Activated naive CD8-positive, alpha-beta T cell (primary cell): ENCODE measurements at regions not wholly inside any gene's neighbourhood (a gene's known extent, or its start where the extent isn't known, plus 50 kb on each side); places are given as distances from the start of the nearest gene placed in this dataset.

Source experiments
- H3K27ac Mint-ChIP-seq: one replicate; pipeline ENCODE4 v1.8.0; 2021; ENCODE audit warnings: mixed read lengths
- H3K27me3 Mint-ChIP-seq: one replicate; pipeline ENCODE4 v1.8.0; 2021; ENCODE audit warnings: mixed read lengths
- H3K36me3 Mint-ChIP-seq: one replicate; pipeline ENCODE4 v1.8.0; 2021; ENCODE audit warnings: mixed read lengths
- H3K4me1 Mint-ChIP-seq: one replicate; pipeline ENCODE4 v1.8.0; 2021; ENCODE audit warnings: low read depth, mixed read lengths
- H3K4me3 Mint-ChIP-seq: one replicate; pipeline ENCODE4 v1.8.0; 2021; ENCODE audit warnings: mild to moderate bottlenecking, mixed read lengths
- H3K9me3 Mint-ChIP-seq: one replicate; pipeline ENCODE4 v1.8.0; 2021; ENCODE audit warnings: low read depth, mixed read lengths

DNA sequence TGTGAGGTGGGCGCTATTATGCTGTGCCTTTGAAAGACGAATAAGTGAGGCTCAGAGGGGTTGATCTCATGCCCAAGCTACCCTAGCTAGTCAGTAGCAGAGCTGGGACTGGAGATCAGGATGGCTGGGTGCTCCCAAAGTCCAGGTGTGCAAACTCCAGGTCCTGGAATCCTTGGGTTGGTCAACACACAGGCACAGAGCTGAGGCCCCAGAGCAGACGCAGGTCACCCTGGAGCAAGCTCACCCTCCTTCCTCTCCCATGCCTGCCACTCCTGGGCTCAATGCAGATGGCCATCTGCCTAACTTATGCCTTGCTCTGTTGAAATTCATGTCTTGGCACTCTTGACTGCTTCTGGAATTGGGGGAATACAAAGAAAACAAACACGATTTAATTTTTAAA lies 587.2 kb downstream of the PTPRU start:
- Mint-ChIP-seq H3K9me3 (no peaks in the 10 kb centered on the region), H3K4me3 (no peak overlapping the region), H3K4me1 (no peaks in the 10 kb centered on the region), H3K27me3 (peaks cover 29% of the 10 kb centered on the region), H3K27ac (no peak overlapping the region), H3K36me3 (no peaks in the 10 kb centered on the region)

DNA sequence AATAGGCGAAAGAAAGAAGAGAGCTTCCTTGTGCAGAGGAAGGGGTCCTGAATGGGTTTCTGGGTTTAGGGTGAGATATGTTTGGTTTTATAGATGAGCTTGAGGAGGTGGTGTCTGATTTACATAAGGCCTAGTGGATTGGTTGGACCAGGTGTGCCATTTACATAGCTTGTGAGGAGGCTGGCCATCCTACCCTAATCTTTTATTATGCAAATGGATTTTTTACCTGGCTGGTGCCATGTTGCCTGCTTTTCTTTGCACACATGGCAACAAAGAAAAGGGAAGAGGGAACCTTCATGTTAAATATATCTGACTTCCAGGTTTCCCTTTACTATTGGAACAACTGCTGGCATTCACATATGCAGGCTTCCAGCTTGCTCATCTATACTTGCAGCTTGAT lies 585.3 kb downstream of the PTPRU start:
- H3K4me1 Mint-ChIP-seq, result no peaks in the 10 kb centered on the region
- no peaks in the 10 kb centered on the region for H3K9me3 Mint-ChIP-seq

DNA sequence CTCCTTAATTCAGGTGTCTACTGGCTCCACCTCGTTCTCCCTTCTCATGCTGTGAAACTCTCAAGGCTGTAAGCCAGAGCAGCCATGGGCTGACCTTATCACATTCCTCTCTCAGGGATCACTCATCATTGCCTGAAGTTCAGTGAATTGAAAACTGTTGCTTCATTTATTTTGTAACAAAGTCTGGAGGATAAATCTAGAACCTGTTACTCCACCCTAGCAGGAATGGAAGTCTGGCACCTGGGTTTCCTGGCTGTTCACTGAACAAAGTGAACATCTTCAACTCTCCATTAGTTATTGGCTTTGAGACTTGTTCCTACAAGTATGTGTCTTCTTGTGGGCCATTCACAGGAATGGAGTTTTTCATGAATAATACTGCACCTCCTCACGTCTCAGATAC lies 584.1 kb downstream of the PTPRU start:
- Mint-ChIP-seq H3K4me3 (no peak overlapping the region), H3K9me3 (no peaks in the 10 kb centered on the region), H3K27ac (no peak overlapping the region), H3K4me1 (no peaks in the 10 kb centered on the region), H3K36me3 (no peaks in the 10 kb centered on the region), H3K27me3 (peaks cover 25% of the 10 kb centered on the region)

More for the DNA sequence above, 585.3 kb downstream of the PTPRU start:
- H3K36me3 Mint-ChIP-seq, result no peaks in the 10 kb centered on the region
- peaks cover 25% of the 10 kb centered on the region for H3K27me3 Mint-ChIP-seq
- no peak overlapping the region for H3K4me3 Mint-ChIP-seq
- H3K27ac Mint-ChIP-seq, result no peak overlapping the region

DNA sequence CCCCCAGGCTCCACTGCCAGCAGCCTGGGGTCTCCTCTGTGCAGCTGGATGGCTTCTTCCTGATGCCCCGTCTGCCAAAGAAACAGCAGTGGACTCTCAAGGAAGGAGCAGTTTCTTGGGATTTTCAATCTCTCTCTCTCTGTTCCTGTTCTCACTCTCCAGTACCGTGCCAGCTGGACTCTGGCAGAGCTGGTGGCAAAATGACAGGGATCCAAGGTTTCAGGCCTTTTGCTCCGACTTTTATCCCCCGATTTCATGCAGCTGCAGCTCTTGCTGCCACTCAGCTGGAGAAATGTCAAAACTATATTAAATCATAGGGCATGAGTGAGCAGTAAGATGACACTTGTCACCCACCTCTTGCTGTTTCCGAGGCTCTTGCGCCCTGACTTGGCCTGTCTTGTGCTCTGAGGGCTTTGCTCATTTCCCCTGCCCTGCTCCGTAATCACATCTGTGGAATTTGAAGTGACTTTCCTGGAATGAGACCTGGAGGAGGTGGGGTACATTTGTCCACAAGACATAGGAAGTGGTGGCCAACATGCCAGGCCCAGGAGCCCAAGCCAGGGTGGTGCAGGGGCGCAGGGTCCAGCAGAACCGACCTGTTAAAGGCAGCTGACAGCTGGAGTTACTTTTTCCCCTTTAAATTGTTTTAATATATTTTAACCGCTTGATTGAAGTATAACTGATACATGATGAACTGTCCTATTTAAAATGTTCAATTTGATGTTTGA lies 576.2 kb downstream of the PTPRU start:
- Mint-ChIP-seq H3K4me3 (no peak overlapping the region), H3K27ac (no peak overlapping the region)

DNA sequence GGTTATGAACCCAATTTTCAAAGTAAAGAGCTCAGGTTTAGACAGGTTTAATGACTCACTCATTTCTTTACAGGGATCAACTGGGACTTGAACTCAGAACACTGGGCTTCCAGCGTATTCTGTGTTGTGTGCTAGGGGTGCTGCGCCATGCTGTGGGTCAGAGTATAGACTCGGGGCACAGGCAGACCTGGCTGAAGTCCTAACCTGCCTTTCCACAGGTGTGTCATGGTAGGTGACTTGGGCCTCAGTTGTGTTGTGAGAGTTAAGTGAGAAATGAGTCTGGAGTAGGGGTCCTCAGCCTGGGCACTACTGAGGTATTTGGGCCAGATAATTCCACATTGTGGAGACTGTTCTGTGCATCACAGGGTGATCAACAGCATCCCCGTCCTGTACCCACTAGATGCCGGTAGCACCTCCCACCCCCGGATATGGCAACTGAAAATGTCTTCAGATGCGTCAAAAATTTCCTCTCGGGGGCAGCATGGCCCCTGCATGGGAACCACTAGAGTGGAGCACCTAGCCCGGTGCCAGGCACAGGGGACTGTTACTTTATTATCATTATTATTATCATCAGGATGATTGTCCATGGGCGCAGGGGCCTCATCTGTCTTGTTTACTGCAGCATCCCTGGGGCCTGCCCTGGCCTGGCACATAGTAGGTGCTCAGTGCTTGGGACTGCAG lies 575.5 kb downstream of the PTPRU start:
- Mint-ChIP-seq H3K9me3 (no peaks in the 10 kb centered on the region), H3K36me3 (no peaks in the 10 kb centered on the region), H3K4me3 (no peak overlapping the region), H3K4me1 (no peaks in the 10 kb centered on the region), H3K27ac (no peak overlapping the region), H3K27me3 (peaks cover 8% of the 10 kb centered on the region)

More for the DNA sequence above, 576.2 kb downstream of the PTPRU start:
- H3K4me1 Mint-ChIP-seq, result no peaks in the 10 kb centered on the region
- peaks cover 8% of the 10 kb centered on the region for H3K27me3 Mint-ChIP-seq
- H3K36me3 Mint-ChIP-seq, result no peaks in the 10 kb centered on the region
- no peaks in the 10 kb centered on the region for H3K9me3 Mint-ChIP-seq

DNA sequence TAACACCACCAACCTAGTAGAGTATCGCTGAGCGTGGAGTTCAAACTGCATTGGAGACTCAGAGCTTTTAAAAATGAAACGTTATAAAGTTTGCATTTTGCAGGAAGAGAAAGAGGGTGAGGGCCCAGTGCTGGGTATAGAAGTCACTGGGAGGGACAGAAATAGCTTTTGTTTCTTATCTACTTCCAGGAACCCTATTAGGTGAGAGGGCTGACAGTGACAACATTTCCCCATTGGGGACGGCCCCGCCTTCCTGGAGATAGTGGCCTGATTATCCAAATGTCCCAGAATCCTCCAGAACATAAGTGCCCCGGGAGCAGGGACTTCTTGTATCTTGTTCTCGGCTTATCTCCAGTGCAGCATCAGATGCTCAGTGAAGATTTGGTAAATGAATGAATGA lies 574.9 kb downstream of the PTPRU start:
- Mint-ChIP-seq H3K27me3 (peaks cover 8% of the 10 kb centered on the region), H3K9me3 (no peaks in the 10 kb centered on the region), H3K4me3 (no peak overlapping the region), H3K4me1 (no peaks in the 10 kb centered on the region), H3K36me3 (no peaks in the 10 kb centered on the region), H3K27ac (no peak overlapping the region)

DNA sequence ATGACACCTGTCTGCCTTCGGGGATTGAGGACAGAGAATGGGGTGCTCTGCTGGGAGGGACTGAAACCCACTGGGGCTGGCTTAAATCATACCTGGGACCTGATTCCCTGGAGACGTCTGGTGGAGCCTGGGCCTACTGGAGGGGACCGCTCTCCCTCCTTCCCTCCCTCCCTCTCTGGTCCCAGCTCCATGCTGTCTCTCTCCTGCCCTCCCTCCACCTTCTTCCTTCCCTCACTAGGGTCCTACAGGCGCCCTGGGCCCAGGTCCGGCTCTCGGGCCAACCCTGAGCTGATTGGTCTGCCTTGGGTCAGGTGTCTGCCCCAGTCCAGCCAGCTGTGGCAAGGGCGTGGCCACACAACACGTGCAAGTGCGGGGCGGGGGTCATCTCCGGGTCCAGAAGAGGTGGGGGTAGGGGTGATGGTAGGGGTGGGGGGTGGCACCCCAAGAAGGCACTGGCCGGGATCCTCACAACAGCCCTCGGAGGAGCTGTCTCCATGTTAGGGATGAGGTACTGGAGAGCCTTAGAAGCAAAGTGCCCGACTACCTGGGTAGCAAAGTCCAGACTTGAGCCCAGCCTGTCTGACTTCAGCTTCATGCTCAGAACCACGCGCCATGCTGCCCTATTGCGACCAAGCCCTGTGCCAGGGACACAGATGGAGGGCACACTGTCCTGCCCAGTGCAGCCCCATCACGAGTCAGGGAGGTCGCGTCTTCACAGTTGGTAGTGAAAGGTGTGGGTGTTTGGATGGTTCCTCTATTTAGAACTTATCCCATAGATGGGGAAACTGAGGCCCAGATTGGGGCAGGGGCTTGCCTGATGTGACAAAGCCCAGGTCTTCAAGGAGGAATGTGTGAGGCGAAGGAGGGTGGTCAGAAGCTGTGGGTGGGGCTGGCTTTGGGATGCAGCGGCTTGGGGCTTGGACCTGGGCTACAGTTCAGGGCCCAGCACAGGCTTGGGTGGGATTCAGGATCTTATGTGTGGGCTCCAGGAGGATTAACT lies 574.1 kb downstream of the PTPRU start:
- Mint-ChIP-seq H3K36me3 (no peaks in the 10 kb centered on the region), H3K27ac (no peak overlapping the region), H3K9me3 (no peaks in the 10 kb centered on the region), H3K4me1 (no peaks in the 10 kb centered on the region), H3K27me3 (peaks cover 8% of the 10 kb centered on the region), H3K4me3 (no peak overlapping the region)

DNA sequence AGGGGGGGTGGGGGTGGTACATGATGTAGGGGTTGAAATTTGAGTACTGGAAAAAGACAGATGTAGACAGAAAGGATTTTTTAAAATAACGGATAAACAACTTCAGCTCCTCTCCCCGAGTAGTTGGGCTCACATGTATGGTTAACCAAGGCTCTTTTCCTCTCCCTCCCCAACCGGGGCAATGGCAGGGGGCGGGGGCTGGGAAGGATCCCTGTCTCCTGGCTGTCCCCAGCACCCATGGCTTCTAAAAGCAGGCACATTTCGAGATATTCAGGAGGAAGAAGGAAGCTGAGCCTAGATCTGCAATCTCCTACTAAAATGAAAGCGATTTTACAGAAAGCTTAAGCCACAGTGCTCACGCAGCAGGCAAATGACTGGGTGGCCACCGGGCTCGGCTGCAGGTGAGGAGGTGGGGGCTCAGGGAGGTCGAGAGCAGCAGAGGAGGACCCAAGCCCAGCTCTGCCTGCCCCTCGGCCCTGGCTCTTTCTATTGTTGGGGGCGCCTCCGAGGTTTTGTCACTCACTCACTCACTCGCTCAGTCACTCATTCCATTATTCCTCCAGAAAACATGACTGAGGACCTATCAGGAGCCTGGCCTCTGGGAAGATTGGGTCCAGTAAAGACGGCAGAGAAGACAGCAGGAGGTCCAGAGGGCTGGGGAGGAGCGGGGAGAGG lies 573.3 kb downstream of the PTPRU start:
- H3K4me3 Mint-ChIP-seq, result no peak overlapping the region
- no peak overlapping the region for H3K27ac Mint-ChIP-seq
- no peaks in the 10 kb centered on the region for H3K36me3 Mint-ChIP-seq
- no peaks in the 10 kb centered on the region for H3K4me1 Mint-ChIP-seq
- no peaks in the 10 kb centered on the region for H3K9me3 Mint-ChIP-seq
- peaks cover 8% of the 10 kb centered on the region for H3K27me3 Mint-ChIP-seq

DNA sequence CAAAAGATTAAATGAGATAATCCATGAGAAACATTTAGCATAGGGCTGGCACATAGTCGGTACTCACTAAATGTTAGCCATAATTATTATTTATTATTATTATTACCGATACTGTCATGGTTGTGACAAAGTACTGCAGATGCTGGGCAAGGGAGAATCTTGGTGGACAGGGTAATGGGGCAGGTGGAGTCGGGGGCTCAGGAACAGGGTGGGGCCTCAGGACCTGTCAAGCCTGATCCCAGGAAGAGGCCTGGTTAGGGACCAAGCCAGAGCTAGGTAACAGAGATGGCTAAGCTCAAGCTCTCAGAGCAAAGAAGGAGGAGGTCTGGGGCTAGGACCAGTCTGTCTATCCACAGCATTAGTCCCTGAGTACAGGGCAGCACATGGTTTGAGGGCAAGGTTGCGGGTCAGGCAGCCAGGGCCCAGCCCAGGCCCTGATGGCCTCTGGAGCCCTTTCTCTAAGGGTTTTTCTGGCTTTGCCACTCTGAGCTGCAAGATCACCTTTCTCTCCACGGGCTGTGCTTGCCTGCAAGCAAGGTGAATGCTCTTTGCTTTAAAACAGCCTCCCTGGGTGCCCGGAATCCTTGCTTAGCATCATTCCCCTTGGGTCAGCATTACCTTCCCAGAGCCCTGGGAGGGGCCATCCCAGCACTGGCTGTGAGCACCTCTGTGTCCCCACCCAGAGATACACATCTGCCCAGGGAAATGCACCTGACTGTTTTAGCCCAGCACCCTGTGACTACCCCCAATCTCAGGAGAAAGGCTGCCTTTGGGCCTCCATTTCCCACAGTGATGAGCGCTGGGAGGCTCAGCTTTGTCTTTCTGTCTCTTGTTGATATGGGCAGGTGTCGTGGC lies 572.0 kb downstream of the PTPRU start:
- H3K4me1 Mint-ChIP-seq, result no peaks in the 10 kb centered on the region
- H3K27ac Mint-ChIP-seq, result no peak overlapping the region
- H3K27me3 Mint-ChIP-seq, result peaks cover 8% of the 10 kb centered on the region
- H3K36me3 Mint-ChIP-seq, result no peaks in the 10 kb centered on the region
- H3K9me3 Mint-ChIP-seq, result no peaks in the 10 kb centered on the region
- H3K4me3 Mint-ChIP-seq, result no peak overlapping the region

DNA sequence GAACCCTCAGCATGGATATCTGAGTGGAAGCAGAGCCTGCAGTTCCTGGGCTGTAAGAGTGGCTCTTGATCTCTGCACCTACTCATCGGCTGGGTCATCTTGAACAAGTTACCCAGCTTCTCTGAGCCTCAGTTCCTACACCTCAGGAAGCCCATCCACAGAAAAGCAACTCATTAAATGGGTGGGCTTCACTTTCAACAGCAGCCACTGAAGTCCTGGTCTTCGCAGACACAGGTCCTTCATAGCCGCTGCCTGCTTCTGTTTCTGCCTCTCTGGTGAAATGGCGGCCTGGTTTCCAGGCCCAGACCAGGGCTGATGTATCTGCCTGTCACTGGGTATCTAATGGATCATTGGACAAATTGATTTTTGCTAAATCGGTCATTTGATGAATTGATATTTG lies 571.4 kb downstream of the PTPRU start:
- Mint-ChIP-seq H3K4me3 (no peak overlapping the region), H3K27ac (no peak overlapping the region), H3K4me1 (no peaks in the 10 kb centered on the region), H3K27me3 (peaks cover 8% of the 10 kb centered on the region), H3K9me3 (no peaks in the 10 kb centered on the region), H3K36me3 (no peaks in the 10 kb centered on the region)

DNA sequence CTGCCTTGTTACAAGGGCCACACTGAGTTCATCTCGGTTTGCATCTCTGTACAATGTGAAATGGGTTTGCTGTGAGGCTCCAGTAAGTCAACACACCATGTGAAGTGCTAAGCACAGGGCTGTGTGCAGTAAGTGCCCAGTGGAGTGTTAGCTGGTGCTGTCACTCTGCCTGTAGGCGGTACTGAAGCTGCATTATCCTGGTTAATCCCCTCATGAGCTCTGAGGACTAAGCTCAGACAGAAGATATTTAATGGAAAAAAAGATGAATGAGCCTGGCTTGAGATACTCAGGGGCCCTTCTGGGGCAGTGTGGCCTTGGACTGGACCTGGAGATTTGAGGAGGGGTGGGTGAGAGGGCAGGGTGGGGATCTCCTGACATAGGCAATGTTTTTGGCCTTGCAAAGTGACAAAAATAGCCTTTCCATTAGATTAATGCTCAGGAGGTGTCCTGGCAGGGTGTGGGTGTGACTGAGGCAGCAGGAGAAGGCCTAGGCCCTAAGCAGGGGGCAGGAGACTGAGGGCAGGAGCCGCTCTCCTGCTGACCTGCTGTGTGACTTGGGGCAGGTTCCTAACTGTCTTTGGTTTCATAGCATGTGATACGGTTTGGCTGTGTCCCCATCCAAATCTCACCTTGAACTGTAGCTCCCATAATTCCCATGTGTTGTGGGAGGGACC lies 570.5 kb downstream of the PTPRU start:
- no peaks in the 10 kb centered on the region for H3K9me3 Mint-ChIP-seq
- H3K27ac Mint-ChIP-seq, result no peak overlapping the region
- H3K36me3 Mint-ChIP-seq, result no peaks in the 10 kb centered on the region
- H3K4me3 Mint-ChIP-seq, result no peak overlapping the region
- no peaks in the 10 kb centered on the region for H3K4me1 Mint-ChIP-seq
- H3K27me3 Mint-ChIP-seq, result peaks cover 8% of the 10 kb centered on the region

DNA sequence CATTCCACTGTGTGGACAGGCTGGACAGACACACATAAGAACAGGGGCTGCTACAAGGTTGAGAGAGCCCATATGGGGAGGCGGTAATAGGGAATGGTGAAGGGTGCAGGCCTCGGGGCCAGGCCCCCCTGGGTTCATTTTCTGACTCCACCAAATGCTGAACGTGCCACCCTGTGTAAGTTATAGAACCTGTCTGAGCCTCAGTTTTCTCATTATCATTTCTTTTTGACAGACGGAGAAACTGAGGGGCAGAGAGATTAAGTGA lies 569.5 kb downstream of the PTPRU start:
- Mint-ChIP-seq H3K27ac (no peak overlapping the region), H3K4me1 (no peaks in the 10 kb centered on the region), H3K27me3 (peaks cover 5% of the 10 kb centered on the region), H3K4me3 (no peak overlapping the region), H3K36me3 (no peaks in the 10 kb centered on the region), H3K9me3 (no peaks in the 10 kb centered on the region)

DNA sequence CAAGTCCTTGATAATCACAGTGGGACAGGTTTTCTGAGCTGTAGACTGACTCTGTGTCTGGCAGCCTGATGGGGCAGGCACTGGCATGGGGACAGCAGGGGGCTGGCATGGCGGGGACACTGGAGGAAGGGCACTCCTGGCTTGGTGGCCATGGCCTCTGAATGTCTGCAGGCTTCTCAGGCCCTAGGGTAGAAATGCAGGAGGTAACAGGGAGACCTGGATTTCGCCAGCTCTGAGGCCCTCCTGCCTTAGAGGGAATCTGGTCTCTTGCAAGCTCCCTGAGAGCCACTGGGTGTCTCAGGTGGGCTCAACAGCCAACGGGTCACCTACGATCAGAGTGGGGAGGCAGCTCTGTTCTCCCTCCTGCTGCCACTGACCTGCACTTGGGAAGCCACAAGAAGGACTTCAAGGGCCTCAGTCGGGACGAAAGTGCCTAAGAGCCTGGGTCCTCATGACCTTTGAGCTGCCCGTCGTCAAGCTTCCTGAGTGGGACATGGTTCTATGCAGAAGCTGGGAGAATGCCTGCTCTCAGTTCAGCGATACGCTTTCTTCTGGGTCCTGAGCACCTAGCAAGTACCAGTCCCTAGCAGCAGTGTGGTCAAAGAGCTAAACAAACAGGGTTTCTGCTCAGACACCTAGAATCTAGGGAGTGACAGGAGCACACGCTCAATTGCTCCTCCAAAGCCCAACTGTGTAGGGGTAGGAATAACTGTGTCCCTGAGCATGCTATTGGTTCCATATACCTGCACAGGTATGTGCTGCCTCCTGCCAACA lies 569.0 kb downstream of the PTPRU start:
- H3K9me3 Mint-ChIP-seq, result no peaks in the 10 kb centered on the region
- H3K36me3 Mint-ChIP-seq, result no peaks in the 10 kb centered on the region
- no peak overlapping the region for H3K27ac Mint-ChIP-seq
- no peaks in the 10 kb centered on the region for H3K4me1 Mint-ChIP-seq
- H3K27me3 Mint-ChIP-seq, result peaks cover 2% of the 10 kb centered on the region
- no peak overlapping the region for H3K4me3 Mint-ChIP-seq
